Pancreas (tissue), 10 donors: ENCODE measurements at regions not wholly inside any gene's neighbourhood (a gene's known extent, or its start where the extent isn't known, plus 50 kb on each side); places are given as distances from the start of the nearest gene placed in this dataset.
"Not testable (repeated sequence)": the region's sequence is repeated elsewhere in the genome, so short reads cannot be mapped to it uniquely, and the experiment has no call there.

Experiments
- ATAC-seq, 4 donors: fragments of 200-7000 bp; cut with Tn5 transposase; one replicate each; pipeline versions ENCODE4 v1.8.0 to v1.9.1; 2020; ENCODE audit warnings: mild to moderate bottlenecking in 4 of 4, moderate library complexity in 4 of 4
- DNase-seq, 6 donors: peaks; one replicate each; pipeline ENCODE4 v3.0.0-alpha.2; 2020
- FAIRE-seq: peaks from 2 replicates; lab custom pipeline; 2012; peaks lifted over from hg19 to GRCh38; lab: Jason Lieb, UNC
- H3K27ac ChIP-seq, 4 donors: fragments of 200-600 bp; sonication (generic); 1 replicate in 3 of 4; 2 replicates in 1 of 4; pipeline versions ENCODE4 v1.5.0 to v1.8.0; 2020
- H3K27me3 ChIP-seq, 4 donors: fragments of 200-600 bp; one replicate each; pipeline ENCODE4 v1.8.0; 2021
- H3K36me3 ChIP-seq, 3 donors: fragments of 200-600 bp; sonication (generic) in 1 of 3; one replicate each; pipeline versions ENCODE4 v1.5.0 to v1.8.0; 2020 to 2021
- H3K4me1 ChIP-seq, 3 donors: fragments of 200-600 bp; one replicate each; pipeline ENCODE4 v1.8.0; 2021
- H3K4me3 ChIP-seq, 4 donors: fragments of 200-600 bp; sonication (generic) in 2 of 4; one replicate each; pipeline versions ENCODE4 v1.5.0 to v1.8.0; 2020 to 2021
- H3K9me3 ChIP-seq, 4 donors: fragments of 200-600 bp; one replicate each; pipeline ENCODE4 v1.8.0; 2021
- WGBS, 2 donors: extraction: QIAGEN DNeasy Blood & Tissue Kit; methylation state at CpG; one replicate each; pipeline ENCODE4 v1.1.7; 2013; 5-methylcytosine and 5-hydroxymethylcytosine counted together
- intact Hi-C, 3 donors: fragments of 100-400 bp; cut with DNase I; formaldehyde crosslinking; loops; one replicate each; pipeline versions ENCODE4 v1.11.1 to v1.14.2; 2022
- TF ChIP-seq, protein P1 (sequence below), 4 donors: fragments of 200-600 bp; sonication (generic) in 3 of 4; IDR thresholded peaks; one replicate each; pipeline versions ENCODE4 v1.5.0 to v1.8.0; 2021; ENCODE audit warnings: antibody characterized with exemption in 4 of 4
- donor health status: healthy with polysubstance abuse.
- donor health status: DM: no; HTN: no; CAD: no; lungs with moderate emphysema.
- donor health status: DM: no; HTN: no; CAD: no.
- donor health status: control.
- donor health status: control.
- donor health status: Bipolar disorder and iron deficiency.
- donor health status: DM: yes; HTN: yes; CAD: no.
- donor health status: DM: no; HTN: no; CAD: no.
- donor health status: DM: no; HTN: no; CAD: no.
- donor health status: DM: yes; HTN: yes; CAD: no.

- ATAC-seq (no peak), DNase-seq (no peak), FAIRE-seq (no peak)
- 74 to 85% methylated on average over 4 of the region's 4 CpGs for WGBS, 2 donors
- H3K9me3 ChIP-seq: no peaks in the 10 kb centered on the region
- H3K27ac ChIP-seq: no peak overlapping the region
- no peaks in the 10 kb centered on the region for H3K36me3 ChIP-seq
- TF ChIP-seq, protein P1, sequence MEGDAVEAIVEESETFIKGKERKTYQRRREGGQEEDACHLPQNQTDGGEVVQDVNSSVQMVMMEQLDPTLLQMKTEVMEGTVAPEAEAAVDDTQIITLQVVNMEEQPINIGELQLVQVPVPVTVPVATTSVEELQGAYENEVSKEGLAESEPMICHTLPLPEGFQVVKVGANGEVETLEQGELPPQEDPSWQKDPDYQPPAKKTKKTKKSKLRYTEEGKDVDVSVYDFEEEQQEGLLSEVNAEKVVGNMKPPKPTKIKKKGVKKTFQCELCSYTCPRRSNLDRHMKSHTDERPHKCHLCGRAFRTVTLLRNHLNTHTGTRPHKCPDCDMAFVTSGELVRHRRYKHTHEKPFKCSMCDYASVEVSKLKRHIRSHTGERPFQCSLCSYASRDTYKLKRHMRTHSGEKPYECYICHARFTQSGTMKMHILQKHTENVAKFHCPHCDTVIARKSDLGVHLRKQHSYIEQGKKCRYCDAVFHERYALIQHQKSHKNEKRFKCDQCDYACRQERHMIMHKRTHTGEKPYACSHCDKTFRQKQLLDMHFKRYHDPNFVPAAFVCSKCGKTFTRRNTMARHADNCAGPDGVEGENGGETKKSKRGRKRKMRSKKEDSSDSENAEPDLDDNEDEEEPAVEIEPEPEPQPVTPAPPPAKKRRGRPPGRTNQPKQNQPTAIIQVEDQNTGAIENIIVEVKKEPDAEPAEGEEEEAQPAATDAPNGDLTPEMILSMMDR (IDR thresholded peaks at IDR 0.05): no peak
- H3K4me3 ChIP-seq: no peak overlapping the region
- no peaks in the 10 kb centered on the region for H3K4me1 ChIP-seq
- no peaks in the 10 kb centered on the region for H3K27me3 ChIP-seq
- intact Hi-C loops: no loop called here
Observed at GRCh38 chr2:17223211-17223610, 295.0 kb downstream of the RAD51AP2 start.

DNA sequence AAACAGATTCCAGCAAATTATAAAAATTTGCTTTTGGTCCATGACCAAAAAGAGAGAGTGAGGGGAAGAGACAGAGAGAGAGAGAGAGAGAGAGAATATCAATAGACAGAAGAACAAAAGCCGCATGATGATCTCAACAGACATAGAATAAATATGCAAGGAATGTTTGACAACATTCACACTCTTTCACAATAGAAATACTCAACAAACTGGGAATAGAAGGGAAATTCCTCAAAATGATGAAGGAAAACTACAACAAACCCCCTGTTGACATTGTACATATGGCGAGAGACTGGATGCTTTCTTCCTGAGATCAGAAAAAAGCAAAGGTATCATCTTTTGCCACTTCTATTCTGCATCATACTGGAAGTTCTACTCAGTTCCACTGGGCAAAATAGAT, 309.7 kb downstream of the RAD51AP2 start:
- DNase-seq: no peak
- Histone ChIP-seq H3K4me3 (no peak overlapping the region), H3K9me3 (no peaks in the 10 kb centered on the region), H3K4me1 (no peaks in the 10 kb centered on the region), H3K27ac (no peak overlapping the region), H3K36me3 (no peaks in the 10 kb centered on the region), H3K27me3 (no peaks in the 10 kb centered on the region)
- no peak for ATAC-seq
- 51 to 55% methylated on average over 2 of the region's 2 CpGs for WGBS, 2 donors
- intact Hi-C loops: no loop called here
- no peak for FAIRE-seq
- TF ChIP-seq, protein P1 (IDR thresholded peaks at IDR 0.05): no peak

DNA sequence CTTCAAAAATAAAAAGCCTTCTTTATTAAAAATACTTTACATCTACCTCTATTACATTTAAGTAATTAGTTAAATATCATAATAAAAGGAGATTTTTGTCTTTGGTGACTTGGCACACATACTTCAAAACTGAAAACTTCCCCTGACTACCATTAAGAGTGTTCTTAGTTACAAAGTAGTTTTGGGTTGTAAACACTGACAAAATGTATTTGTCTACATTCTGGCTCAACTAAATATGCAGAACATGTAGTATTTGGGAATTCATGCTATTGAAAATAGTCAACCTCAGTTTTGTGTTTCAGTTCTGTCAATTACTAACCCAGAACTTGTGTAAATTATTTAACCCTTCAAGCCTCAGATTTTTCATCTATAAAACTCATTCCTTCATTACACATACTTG, 311.5 kb downstream of the RAD51AP2 start:
- TF ChIP-seq, protein P1 (IDR thresholded peaks at IDR 0.05): no peak
- FAIRE-seq (no peak), ATAC-seq (no peak), DNase-seq (no peak)
- no peaks in the 10 kb centered on the region for H3K4me1 ChIP-seq
- no peaks in the 10 kb centered on the region for H3K36me3 ChIP-seq
- no peak overlapping the region for H3K4me3 ChIP-seq
- intact Hi-C loops: no loop called here
- no peaks in the 10 kb centered on the region for H3K9me3 ChIP-seq
- H3K27me3 ChIP-seq: no peaks in the 10 kb centered on the region
- no peak overlapping the region for H3K27ac ChIP-seq

DNA sequence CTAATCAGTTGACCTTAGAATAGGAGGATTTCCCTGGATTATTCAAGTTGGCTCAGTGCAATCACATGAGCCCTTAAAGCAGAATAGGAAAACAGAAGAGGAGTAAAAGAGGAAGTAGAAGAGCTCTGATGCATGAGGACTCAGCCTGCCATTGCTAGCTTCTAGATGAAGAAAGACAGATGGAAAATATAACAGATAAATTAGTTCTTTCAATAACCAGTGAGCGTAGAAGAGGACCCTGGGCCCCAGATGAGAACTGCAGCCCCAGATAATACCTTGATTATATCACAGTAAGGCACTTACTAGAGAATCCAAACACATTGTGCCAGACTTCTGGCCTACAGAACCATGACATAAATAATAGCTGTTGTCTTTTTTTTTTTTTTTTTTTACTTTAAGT, 314.0 kb downstream of the RAD51AP2 start:
- H3K27ac ChIP-seq, H3K27me3 ChIP-seq, intact Hi-C loops, H3K4me1 ChIP-seq, H3K9me3 ChIP-seq, DNase-seq, H3K4me3 ChIP-seq, FAIRE-seq, H3K36me3 ChIP-seq, ATAC-seq: not testable (repeated sequence)
- 91 to 95% methylated on average over 1 of the region's 1 CpG for WGBS, 2 donors

GRCh38 chr2:17202628-17203027, 315.6 kb downstream of the RAD51AP2 start:
- DNase-seq, H3K36me3 ChIP-seq, H3K27ac ChIP-seq, H3K4me3 ChIP-seq, H3K9me3 ChIP-seq, H3K4me1 ChIP-seq, H3K27me3 ChIP-seq, FAIRE-seq, ATAC-seq, intact Hi-C loops: not testable (repeated sequence)
- WGBS, 2 donors: 71 to 80% methylated on average over 4 of the region's 4 CpGs

DNA sequence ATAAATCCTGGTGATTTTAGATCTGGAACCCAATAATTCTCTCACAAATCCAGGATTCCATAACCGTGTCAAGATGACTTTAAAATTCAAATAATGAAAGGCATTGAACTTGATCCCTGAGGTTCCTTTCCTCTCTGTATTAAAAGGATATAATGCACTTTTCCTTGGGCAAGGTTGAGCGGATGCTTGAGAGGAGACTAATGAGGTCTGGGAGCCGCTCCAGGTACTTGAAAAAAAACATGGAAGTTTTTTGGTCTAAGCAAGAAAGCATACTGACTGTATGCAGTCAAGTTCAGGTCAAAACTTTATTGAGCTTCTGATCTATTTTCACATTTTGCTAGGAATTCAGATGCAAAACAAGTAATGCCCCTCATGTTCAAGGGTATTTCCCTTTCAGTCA, 318.5 kb downstream of the RAD51AP2 start:
- Histone ChIP-seq H3K36me3 (no peaks in the 10 kb centered on the region), H3K27me3 (no peaks in the 10 kb centered on the region), H3K9me3 (no peaks in the 10 kb centered on the region), H3K4me1 (no peaks in the 10 kb centered on the region), H3K4me3 (no peak overlapping the region), H3K27ac (no peak overlapping the region)
- no peak for ATAC-seq
- WGBS, 2 donors: 57 to 73% methylated on average over 3 of the region's 3 CpGs
- no peak for DNase-seq
- TF ChIP-seq, protein P1 (IDR thresholded peaks at IDR 0.05): no peak
- intact Hi-C loops: no loop called here
- FAIRE-seq: no peak
